Forelimb muscle (tissue), 1 donor: ENCODE measurements at regions not wholly inside any gene's neighbourhood (a gene's known extent, or its start where the extent isn't known, plus 50 kb on each side); places are given as distances from the start of the nearest gene placed in this dataset.
"Not testable (repeated sequence)": the region's sequence is repeated elsewhere in the genome, so short reads cannot be mapped to it uniquely, and the experiment has no call there.

Experiments used
- DNase-seq: peaks from one replicate; pipeline ENCODE4 v3.0.0-alpha.2; 2013; ENCODE audit warnings: low read depth

DNA sequence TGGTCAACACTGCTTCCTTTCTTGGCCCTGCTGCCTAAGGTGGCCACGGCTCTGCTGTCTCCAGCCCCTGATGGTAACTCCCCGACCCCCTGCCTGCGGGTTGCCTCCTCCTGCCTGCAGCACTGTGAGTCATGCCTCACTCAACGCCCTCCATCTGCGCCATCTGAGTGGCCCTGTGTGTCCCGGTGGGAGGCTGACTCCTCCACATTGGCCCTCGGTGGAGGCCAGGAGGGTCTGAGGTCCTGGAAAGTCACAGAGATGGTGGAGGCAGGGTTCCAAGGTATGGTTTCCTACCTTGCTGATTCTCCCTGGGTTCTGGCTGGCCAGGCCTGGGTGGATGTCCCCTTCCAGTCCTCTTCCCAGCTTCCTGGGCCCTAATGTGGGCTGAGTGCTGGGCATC lies 64.5 kb upstream of the ADAMTS2 start:
- no peak for DNase-seq

DNA sequence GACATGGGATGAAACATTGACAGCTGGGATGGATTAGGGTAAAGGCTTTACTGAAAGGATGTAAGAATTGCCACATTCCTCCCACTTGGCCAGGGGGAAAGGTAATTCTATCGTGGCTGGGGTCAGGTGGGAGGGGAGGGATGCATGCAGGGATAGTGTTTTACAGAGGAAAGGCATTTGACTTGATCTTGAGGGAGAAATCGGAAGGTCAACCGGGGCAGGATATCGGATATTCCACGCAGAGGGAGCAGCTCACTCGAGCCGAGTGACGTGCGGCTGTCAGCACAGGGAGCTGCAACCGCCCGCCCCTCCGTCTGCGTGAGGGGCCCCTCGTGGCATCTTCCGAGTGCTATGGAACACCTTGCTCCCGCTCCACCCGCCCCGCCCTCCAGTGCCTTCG lies 63.4 kb upstream of the ADAMTS2 start:
- DNase-seq, result no peak

DNA sequence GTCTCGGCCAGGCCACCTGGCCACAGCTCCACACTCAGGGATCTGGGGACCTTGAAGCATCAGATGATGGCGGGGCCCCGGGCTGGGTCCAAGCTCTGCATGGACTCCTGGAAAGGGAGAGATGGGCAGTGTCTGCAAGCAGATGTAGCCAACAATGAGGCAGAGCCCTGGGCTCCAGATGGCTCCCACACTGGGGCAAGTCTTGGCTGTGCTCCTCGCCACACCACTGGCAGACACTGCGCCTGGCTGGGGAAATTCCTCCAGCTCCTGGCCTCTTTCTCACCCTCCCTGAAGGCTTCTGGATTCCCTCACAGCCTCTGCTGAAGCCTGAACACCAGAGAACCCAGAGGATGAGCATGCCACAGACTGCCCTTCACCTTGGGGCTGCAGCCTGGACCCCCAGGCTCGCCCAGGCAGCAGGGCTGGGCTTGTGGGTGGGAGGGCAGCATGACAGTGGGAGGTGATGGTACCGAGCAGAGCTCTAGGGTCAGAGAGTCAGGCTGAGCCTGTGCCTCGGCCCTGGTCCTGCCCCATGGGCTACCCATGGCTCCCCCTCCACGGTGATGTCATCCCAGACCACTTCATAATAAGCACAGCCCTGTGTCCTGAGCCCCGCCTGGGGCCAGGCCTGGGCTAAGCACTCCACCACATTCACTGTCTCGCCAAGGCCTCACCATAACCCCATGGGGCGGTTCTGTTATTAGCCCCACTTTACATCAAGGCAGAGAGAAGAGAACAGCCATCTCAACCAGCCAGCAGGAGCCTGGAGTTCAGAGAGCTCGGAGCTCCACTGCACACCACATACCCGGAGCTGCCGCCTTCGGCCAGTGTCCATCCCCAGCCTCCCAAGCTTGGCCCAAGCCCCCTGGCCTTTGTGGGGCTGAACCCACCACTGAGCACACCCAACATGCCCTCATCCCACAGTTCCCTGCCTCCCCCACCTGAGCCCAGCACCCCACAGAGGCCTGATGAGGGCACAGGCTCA lies 62.2 kb upstream of the ADAMTS2 start:
- DNase-seq, result no peak

DNA sequence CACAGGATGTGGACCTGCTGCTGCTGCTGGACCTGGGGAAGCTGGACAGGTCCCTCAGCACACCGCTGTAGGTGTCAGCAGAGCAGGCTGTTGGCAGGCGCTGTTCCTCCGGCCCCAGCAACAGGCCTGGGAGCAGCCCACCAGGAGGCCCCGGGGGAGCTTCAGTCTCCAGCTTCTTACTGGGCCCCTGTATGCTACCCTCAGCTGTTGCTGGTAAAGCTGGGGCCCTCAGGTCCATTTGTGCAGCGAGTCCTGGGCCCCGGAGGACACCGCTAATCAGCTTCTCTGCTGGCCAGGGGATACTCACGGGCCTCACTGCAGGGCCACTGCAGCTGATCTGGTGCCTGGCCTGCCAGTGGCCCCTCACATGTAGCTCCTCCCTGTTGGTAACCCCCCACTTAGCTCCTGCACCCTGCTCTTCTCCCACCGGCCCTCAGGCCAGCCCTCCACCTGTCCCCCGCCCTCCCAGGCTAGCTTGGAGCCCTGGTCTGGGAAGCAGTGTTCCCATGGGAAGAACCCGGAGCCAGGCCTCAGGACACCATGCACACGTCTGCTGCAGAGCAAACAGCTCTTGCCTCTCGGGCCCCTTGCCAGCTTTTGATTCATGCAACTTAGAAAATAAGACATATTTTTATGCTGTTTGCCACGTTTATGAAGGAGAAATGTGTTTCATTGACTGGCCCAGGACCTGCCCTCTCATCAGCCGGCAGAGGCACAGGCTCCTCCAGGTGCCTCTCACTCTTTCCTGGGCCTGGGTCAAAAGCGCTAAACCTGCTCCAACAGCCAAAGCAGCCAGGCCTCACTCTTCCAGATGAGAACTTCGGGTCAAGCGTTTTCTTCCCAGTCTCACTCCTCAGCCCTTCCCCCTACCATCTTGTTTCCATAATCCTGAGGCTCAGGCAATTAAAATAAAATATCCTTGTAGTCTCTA lies 61.0 kb upstream of the ADAMTS2 start:
- DNase-seq, result peak; percentile 51

DNA sequence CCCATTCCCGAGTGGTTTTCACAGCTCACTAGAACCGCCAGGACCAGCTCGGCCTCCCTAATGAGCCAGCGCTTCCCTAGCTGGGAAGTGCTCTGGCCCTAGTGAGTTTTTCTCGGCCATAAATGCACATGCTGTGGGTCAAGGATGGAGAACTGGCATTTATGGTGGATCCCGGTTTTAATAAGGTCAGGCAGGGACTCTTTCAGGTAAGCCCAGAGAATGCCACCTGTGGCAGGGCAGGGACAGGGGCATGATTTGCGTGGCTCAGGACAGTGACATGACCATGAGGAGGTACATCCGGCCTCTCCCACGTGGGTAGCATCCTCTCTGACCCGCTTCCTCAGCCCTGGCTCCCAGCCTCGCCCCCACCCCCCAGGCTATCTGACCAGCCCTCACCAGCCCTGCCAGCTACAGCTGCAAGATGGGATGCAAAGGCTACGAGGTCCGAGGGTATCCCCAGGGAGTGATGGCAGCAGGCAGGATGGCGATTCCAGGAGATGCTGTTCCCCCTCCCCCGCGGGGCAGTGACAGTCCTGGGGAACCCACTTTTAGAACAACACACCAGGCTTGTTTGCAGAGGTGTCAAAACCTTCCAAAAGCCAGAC lies 60.3 kb upstream of the ADAMTS2 start:
- DNase-seq, result no peak

DNA sequence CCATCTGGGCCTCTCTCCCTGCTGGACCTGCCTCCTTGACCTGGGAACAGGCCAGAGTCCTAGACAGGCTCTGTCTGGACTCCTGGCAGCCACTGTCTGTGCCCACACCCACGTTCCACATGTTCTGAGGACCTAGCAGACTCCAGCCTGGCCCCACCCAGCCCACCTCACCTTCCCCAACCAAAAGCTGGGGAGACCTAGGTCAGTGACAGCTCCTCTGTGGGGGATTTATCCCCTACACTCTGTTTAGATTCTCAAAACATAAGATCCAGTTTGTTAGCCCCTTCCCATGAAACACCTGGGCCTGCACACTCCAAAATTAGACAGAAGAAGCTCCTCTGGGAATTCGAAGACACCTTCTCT lies 59.8 kb upstream of the ADAMTS2 start:
- no peak for DNase-seq

DNA sequence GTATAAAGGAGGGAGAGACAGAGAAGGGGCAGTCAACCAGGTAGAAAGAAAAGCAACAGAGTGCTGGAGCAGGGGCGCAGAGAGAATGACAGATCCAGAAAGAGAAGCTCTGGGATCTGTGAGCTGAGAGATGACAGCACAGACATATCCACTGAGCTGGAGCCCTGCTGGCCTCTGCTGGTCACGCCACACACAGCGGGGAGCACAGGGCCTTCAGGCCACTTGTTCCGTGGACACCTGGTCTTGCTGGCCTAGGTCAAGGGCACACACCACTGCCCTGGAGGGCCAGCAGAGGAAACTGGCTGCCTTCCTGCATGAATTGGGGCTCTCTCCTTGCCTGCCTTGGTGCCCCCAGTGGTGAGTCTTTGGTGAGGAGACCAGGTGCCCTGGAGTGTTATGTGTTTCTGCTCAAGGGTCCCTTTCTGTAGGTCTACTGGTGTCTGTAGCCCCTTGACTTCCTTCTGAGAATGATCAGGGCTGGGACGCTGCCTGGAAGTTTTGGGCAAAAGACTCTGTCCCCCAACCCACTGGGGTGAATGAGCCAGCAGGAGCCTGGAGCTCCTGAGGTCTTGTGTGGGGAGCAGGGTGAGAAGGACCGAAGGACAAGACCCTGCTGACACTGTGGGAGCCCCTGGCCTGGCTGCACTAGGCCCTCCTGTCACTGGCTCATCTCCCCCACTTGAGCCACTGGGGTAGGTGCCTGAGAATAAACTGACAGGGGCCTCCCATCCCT lies 59.2 kb upstream of the ADAMTS2 start:
- no peak for DNase-seq

DNA sequence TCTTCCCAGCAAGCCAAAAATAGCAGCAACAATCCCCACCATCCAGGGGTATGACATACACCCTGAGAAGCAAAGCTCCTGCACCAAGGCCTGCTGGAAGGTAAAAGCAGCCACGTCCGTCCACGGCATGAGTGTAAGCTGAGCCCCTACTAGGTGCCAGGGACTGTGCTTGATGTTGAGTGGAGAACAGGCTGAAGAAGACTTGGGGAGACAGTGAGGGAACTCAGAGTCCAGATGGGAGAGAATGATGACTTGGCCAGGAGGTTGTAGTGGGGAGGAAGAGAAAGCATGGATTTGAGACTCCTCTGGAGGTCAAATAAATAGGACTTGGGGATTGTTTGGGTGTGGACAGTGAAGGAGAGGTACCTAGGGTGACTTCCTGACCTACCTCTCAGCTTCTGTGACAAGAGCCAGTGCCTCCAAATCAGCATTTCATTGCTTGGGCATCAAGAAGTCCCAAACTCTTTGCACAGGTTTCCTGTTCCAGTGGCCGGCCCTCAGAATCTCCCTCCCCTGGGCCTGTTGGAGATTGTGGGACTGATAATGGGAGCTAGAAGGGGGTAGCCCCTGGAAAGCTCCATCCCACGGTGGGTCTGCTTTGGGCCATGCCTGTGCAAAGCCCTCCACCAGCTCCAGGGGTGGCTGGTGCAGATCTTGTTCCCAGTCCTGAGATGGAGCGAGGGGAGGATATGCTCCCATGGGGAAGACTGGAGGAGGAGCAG lies 58.3 kb upstream of the ADAMTS2 start:
- no peak for DNase-seq

DNA sequence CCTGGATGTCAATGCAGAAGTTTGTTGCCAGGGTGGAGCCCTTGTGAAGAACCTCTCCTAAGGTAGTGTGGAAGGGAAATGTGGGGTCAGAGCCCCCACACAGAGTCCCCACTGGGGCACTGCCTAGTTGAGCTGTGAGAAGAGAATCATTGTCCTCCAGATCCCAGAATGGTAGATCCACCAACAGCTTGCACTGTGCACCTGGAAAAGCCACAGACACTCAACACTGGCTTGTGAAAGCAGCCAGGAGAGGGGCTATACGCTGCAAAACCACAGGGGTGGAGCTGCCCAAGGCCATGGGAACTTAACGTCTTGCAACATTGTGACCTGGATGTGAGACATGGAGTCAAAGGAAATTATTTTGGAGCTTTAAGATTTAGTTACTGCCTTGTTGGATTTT lies 55.2 kb upstream of the ADAMTS2 start:
- not testable (repeated sequence) for DNase-seq

DNA sequence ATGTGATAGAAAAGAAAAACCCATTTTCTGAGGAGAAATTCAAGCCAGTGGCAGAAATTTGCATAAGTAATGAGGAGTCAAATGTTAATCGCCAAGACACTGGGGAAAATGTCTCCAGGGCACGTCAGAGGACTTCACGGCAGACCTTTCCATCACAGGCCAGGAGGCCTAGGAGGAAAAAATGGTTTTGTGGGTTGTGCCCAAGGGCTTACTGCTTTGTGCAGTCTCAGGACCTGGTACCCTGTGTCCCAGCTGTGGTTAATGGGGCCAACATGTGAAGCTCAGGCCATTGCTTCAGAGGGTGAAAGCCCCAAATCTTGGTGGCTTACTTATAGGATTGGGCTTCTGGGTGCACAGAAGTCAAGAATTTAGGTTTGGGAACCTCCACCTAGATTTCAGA lies 54.8 kb upstream of the ADAMTS2 start:
- DNase-seq, result no peak

DNA sequence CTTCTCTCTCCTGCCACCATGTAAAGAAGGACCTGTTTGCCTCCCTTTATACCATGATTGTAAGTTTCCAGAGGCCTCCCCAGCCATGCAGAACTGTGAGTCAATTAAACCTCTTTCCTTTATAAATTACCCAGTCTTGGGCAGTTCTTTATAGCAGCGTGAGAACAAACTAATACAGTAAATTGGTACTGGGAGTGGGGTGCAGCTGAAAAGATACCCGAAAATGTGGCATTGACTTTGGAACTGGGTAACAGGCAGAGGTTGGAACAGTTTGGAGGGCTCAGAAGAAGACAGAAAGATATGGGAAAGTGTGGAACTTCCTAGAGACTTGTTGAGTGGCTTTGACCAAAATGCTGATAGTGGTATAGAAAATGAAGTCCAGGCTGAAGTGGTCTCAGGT lies 54.1 kb upstream of the ADAMTS2 start:
- not testable (repeated sequence) for DNase-seq

DNA sequence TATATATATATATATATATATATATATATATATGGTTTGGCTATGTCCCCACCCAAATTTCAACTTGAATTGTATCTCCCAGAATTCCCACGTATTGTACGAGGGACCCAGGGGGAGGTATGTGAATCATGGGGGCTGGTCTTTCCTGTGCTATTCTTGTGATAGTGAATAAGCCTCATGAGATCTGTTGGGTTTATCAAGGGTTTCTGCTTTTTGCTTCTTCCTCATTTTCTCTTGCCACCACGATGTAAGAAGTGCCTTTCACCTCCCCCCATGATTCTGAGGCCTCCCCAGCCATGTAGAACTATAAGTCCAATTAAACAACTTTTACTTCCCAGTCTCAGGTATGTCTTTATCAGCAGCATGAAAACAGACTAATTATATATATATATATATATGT lies 52.3 kb upstream of the ADAMTS2 start:
- DNase-seq, result no peak
